ENCODE measurements at regions not wholly inside any gene's neighbourhood (a gene's known extent, or its start where the extent isn't known, plus 50 kb on each side); places are given as distances from the start of the nearest gene placed in this dataset.

GRCh38 chr14:106038263-106038662 is 511.9 kb downstream of the TMEM121 start:
- Histone ChIP-seq H2AFZ (ENCODE audit: insufficient read depth, low read depth, low read length, poor library complexity, severe bottlenecking) (no peak overlapping the region), H3K4me2 (replicated peaks; ENCODE audit: low read depth, low read length, poor library complexity, severe bottlenecking) (no peak overlapping the region), H3K4me1 (ENCODE audit: control insufficient read depth in 2 of 2, insufficient read depth in 2 of 2, low read length in 2 of 2) (no peaks in the 10 kb centered on the region), H3K27ac (ENCODE audit: low read length in 2 of 2) (no peak overlapping the region), H3K36me3 (replicated peaks in 1 of 2; ENCODE audit: control extremely low read depth in 1 of 2, control insufficient read depth in 1 of 2, extremely low read depth in 1 of 2, insufficient read depth in 2 of 2, low read length in 1 of 2) (no peaks in the 10 kb centered on the region), H4K20me1 (ENCODE audit: control insufficient read depth, insufficient read depth, low read length, poor library complexity, severe bottlenecking) (no peaks in the 10 kb centered on the region), H3K27me3 (replicated peaks in 1 of 4; ENCODE audit: control extremely low read depth in 1 of 4, control insufficient read depth in 3 of 4, insufficient read depth in 4 of 4, low read length in 3 of 4) (no peaks in the 10 kb centered on the region), H3K9me3 (ENCODE audit: control extremely low read depth in 1 of 3, control insufficient read depth in 2 of 3, insufficient read depth in 1 of 3, low read length in 2 of 3) (no peaks in the 10 kb centered on the region), H3K4me3 (ENCODE audit: control extremely low read depth in 1 of 5, extremely low read depth in 1 of 5, insufficient read depth in 1 of 5, low read depth in 2 of 5, low read length in 4 of 5) (no peak overlapping the region), H3K9ac (ENCODE audit: low read length) (no peak overlapping the region), H3K79me2 (ENCODE audit: control insufficient read depth, insufficient read depth, low read length) (no peaks in the 10 kb centered on the region)
- Mint-ChIP-seq H3K4me1 (peaks cover 2% of the 10 kb centered on the region), H3K27ac (no peak overlapping the region), H3K27me3 (no peaks in the 10 kb centered on the region), H3K4me3 (peak overlapping the region; percentile 39), H3K9me3 (ENCODE audit: insufficient read depth) (no peaks in the 10 kb centered on the region)
- WGBS (ENCODE audit: insufficient coverage), result 43% methylated on average over 1 of the region's 3 CpGs
- POLR2A ChIA-PET, result no interaction called here
- CTCF ChIA-PET, result interaction anchor here (1.0 kb wide), 1 partner anchor 176 kb away, joined by 3 read pairs; no protein-coding TSS in a partner anchor
- TF ChIP-seq CTCF (IDR thresholded peaks at IDR 0.05) (no peak), EZH2 (IDR thresholded peaks at IDR 0.05; ENCODE audit: borderline replicate concordance, insufficient read depth, low read depth, low read length, poor library complexity, severe bottlenecking) (no peak)
- intact Hi-C loops (cut with micrococcal nuclease), result no loop called here
- DNase-seq (no peak), ATAC-seq (ENCODE audit: low read depth) (peak; percentile 36)

- H3K4me3 Mint-ChIP-seq, result no peak overlapping the region
- peaks cover 5% of the 10 kb centered on the region for H3K4me1 Mint-ChIP-seq
- Histone ChIP-seq H3K9me3 (ENCODE audit: control extremely low read depth in 1 of 3, control insufficient read depth in 2 of 3, insufficient read depth in 1 of 3, low read length in 2 of 3) (no peaks in the 10 kb centered on the region), H3K4me2 (replicated peaks; ENCODE audit: low read depth, low read length, poor library complexity, severe bottlenecking) (no peak overlapping the region), H2AFZ (ENCODE audit: insufficient read depth, low read depth, low read length, poor library complexity, severe bottlenecking) (no peak overlapping the region), H4K20me1 (ENCODE audit: control insufficient read depth, insufficient read depth, low read length, poor library complexity, severe bottlenecking) (no peaks in the 10 kb centered on the region), H3K4me3 (ENCODE audit: control extremely low read depth in 1 of 5, extremely low read depth in 1 of 5, insufficient read depth in 1 of 5, low read depth in 2 of 5, low read length in 4 of 5) (no peak overlapping the region), H3K4me1 (ENCODE audit: control insufficient read depth in 2 of 2, insufficient read depth in 2 of 2, low read length in 2 of 2) (peaks cover under 1 to 1% of the 10 kb centered on the region in 2 donors), H3K27me3 (replicated peaks in 1 of 4; ENCODE audit: control extremely low read depth in 1 of 4, control insufficient read depth in 3 of 4, insufficient read depth in 4 of 4, low read length in 3 of 4) (no peaks in the 10 kb centered on the region), H3K9ac (ENCODE audit: low read length) (no peak overlapping the region), H3K36me3 (replicated peaks in 1 of 2; ENCODE audit: control extremely low read depth in 1 of 2, control insufficient read depth in 1 of 2, extremely low read depth in 1 of 2, insufficient read depth in 2 of 2, low read length in 1 of 2) (no peaks in the 10 kb centered on the region), H3K27ac (ENCODE audit: low read length in 2 of 2) (no peak overlapping the region), H3K79me2 (ENCODE audit: control insufficient read depth, insufficient read depth, low read length) (no peaks in the 10 kb centered on the region)
- intact Hi-C loops (cut with micrococcal nuclease), result no loop called here
- POLR2A ChIA-PET, result no interaction called here
- peak; percentile 73 for ATAC-seq (ENCODE audit: low read depth)
- CTCF ChIA-PET, result interaction anchor here (1.8 kb wide), 1 partner anchor 22 kb away, joined by 4 read pairs; no protein-coding TSS in a partner anchor
- no peak overlapping the region for H3K27ac Mint-ChIP-seq
- WGBS (ENCODE audit: insufficient coverage), result no CpG with 5 or more reads among the region's 4 CpGs
- H3K9me3 Mint-ChIP-seq (ENCODE audit: insufficient read depth), result no peaks in the 10 kb centered on the region
- peak; percentile 50 for DNase-seq
- peak; percentile 52 for TF ChIP-seq CTCF (IDR thresholded peaks at IDR 0.05)
- no peak for TF ChIP-seq EZH2 (IDR thresholded peaks at IDR 0.05; ENCODE audit: borderline replicate concordance, insufficient read depth, low read depth, low read length, poor library complexity, severe bottlenecking)
- no peaks in the 10 kb centered on the region for H3K27me3 Mint-ChIP-seq
Observed at GRCh38 chr14:106039400-106039799, 513.0 kb downstream of the TMEM121 start.
